ENCODE measurements at regions not wholly inside any gene's neighbourhood (a gene's known extent, or its start where the extent isn't known, plus 50 kb on each side); places are given as distances from the start of the nearest gene placed in this dataset.
"Not testable (repeated sequence)": the region's sequence is repeated elsewhere in the genome, so short reads cannot be mapped to it uniquely, and the experiment has no call there.

DNA sequence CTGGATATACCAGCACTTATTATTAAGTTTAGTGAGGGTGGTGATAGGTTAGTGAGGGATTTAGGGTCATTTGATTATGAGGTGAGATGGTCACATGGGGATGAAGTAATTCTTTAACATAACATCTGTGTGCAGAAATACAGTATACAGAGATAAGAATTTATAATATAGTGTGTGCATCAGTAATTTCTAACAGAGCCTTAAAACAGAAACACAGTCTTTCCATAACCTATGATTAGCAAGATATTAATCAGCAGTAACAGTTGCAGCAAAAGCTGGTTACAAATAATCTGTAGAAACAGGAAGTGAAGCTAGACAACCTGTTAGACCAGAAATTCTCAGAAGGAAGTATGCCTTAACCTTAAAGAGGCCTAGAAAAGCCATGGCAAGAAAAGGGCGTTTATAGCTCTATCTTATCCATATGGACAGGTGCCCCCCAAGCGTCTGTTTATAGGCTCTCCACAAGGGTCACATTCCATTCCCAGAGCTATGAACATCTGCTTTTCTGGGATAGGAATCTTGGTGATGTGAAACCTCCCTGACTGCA, 112.5 kb upstream of the WSB1 start:
- not testable (repeated sequence) for H3K4me3 ChIP-seq (ENCODE audit: low read depth in 1 of 2, low read length in 2 of 2); H3K36me3 ChIP-seq (ENCODE audit: insufficient read depth, low read length); H3K27ac ChIP-seq (ENCODE audit: low read depth, low read length); H3K4me1 ChIP-seq (ENCODE audit: insufficient read depth, low read length); H3K9ac ChIP-seq (ENCODE audit: low read length); H3K27me3 ChIP-seq (ENCODE audit: control insufficient read depth in 1 of 2, insufficient read depth in 2 of 2, low read length in 2 of 2); H3K9me3 ChIP-seq (ENCODE audit: low read length)

GRCh38 chr17:27181935-27182334, 112.0 kb upstream of the WSB1 start:
- Histone ChIP-seq H3K4me3 (ENCODE audit: low read depth in 1 of 2, low read length in 2 of 2) (no peak overlapping the region), H3K9ac (ENCODE audit: low read length) (no peak overlapping the region), H3K36me3 (ENCODE audit: insufficient read depth, low read length) (no peaks in the 10 kb centered on the region), H3K4me1 (ENCODE audit: insufficient read depth, low read length) (no peaks in the 10 kb centered on the region), H3K9me3 (ENCODE audit: low read length) (no peaks in the 10 kb centered on the region), H3K27me3 (ENCODE audit: control insufficient read depth in 1 of 2, insufficient read depth in 2 of 2, low read length in 2 of 2) (no peaks in the 10 kb centered on the region), H3K27ac (ENCODE audit: low read depth, low read length) (no peak overlapping the region)

- not testable (repeated sequence) for H3K36me3 ChIP-seq (ENCODE audit: insufficient read depth, low read length); H3K27ac ChIP-seq (ENCODE audit: low read depth, low read length); H3K9ac ChIP-seq (ENCODE audit: low read length); H3K4me1 ChIP-seq (ENCODE audit: insufficient read depth, low read length); H3K4me3 ChIP-seq (ENCODE audit: low read depth in 1 of 2, low read length in 2 of 2); H3K9me3 ChIP-seq (ENCODE audit: low read length); H3K27me3 ChIP-seq (ENCODE audit: control insufficient read depth in 1 of 2, insufficient read depth in 2 of 2, low read length in 2 of 2)
Observed at GRCh38 chr17:27197505-27197904, 96.4 kb upstream of the WSB1 start.

GRCh38 chr17:27199948-27200347, 94.0 kb upstream of the WSB1 start:
- H3K27me3 ChIP-seq (ENCODE audit: control insufficient read depth in 1 of 2, insufficient read depth in 2 of 2, low read length in 2 of 2), result no peaks in the 10 kb centered on the region
- H3K4me1 ChIP-seq (ENCODE audit: insufficient read depth, low read length), result no peaks in the 10 kb centered on the region
- no peak overlapping the region for H3K9ac ChIP-seq (ENCODE audit: low read length)
- H3K36me3 ChIP-seq (ENCODE audit: insufficient read depth, low read length), result no peaks in the 10 kb centered on the region
- no peak overlapping the region for H3K27ac ChIP-seq (ENCODE audit: low read depth, low read length)
- H3K4me3 ChIP-seq (ENCODE audit: low read depth in 1 of 2, low read length in 2 of 2), result no peak overlapping the region
- no peaks in the 10 kb centered on the region for H3K9me3 ChIP-seq (ENCODE audit: low read length)

GRCh38 chr17:27200476-27200875, 93.4 kb upstream of the WSB1 start:
- no peak overlapping the region for H3K9ac ChIP-seq (ENCODE audit: low read length)
- H3K27me3 ChIP-seq (ENCODE audit: control insufficient read depth in 1 of 2, insufficient read depth in 2 of 2, low read length in 2 of 2), result no peaks in the 10 kb centered on the region
- H3K27ac ChIP-seq (ENCODE audit: low read depth, low read length), result no peak overlapping the region
- H3K36me3 ChIP-seq (ENCODE audit: insufficient read depth, low read length), result no peaks in the 10 kb centered on the region
- H3K9me3 ChIP-seq (ENCODE audit: low read length), result no peaks in the 10 kb centered on the region
- H3K4me1 ChIP-seq (ENCODE audit: insufficient read depth, low read length), result no peaks in the 10 kb centered on the region
- no peak overlapping the region for H3K4me3 ChIP-seq (ENCODE audit: low read depth in 1 of 2, low read length in 2 of 2)

DNA sequence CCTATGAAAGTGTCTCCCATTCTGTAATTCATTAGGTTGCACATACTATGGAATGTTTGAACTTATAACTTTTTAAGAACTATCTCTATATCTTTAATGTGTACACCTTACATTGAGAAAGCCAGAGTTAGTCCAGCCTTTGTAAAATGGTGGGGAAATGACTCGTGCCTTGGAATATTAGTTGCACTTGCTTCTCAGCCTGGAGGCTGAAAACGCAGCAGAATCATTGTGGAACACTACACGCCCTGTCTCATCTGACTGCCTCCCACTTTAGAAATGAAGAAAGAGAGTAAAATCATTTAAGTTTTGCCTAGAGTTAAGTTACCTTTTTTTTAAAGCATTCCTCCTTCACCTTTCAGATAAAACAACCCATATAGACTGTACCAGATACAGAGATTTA, 90.7 kb upstream of the WSB1 start:
- Histone ChIP-seq H3K36me3 (ENCODE audit: insufficient read depth, low read length) (no peaks in the 10 kb centered on the region), H3K27me3 (ENCODE audit: control insufficient read depth in 1 of 2, insufficient read depth in 2 of 2, low read length in 2 of 2) (no peaks in the 10 kb centered on the region), H3K9me3 (ENCODE audit: low read length) (no peaks in the 10 kb centered on the region), H3K9ac (ENCODE audit: low read length) (no peak overlapping the region), H3K4me3 (ENCODE audit: low read depth in 1 of 2, low read length in 2 of 2) (no peak overlapping the region), H3K27ac (ENCODE audit: low read depth, low read length) (no peak overlapping the region), H3K4me1 (ENCODE audit: insufficient read depth, low read length) (no peaks in the 10 kb centered on the region)

- Histone ChIP-seq H3K36me3 (ENCODE audit: insufficient read depth, low read length) (no peaks in the 10 kb centered on the region), H3K9me3 (ENCODE audit: low read length) (no peaks in the 10 kb centered on the region), H3K4me1 (ENCODE audit: insufficient read depth, low read length) (no peaks in the 10 kb centered on the region), H3K4me3 (ENCODE audit: low read depth in 1 of 2, low read length in 2 of 2) (no peak overlapping the region), H3K27ac (ENCODE audit: low read depth, low read length) (no peak overlapping the region), H3K27me3 (ENCODE audit: control insufficient read depth in 1 of 2, insufficient read depth in 2 of 2, low read length in 2 of 2) (no peaks in the 10 kb centered on the region), H3K9ac (ENCODE audit: low read length) (no peak overlapping the region)
Observed at GRCh38 chr17:27206447-27206846, 87.5 kb upstream of the WSB1 start.

DNA sequence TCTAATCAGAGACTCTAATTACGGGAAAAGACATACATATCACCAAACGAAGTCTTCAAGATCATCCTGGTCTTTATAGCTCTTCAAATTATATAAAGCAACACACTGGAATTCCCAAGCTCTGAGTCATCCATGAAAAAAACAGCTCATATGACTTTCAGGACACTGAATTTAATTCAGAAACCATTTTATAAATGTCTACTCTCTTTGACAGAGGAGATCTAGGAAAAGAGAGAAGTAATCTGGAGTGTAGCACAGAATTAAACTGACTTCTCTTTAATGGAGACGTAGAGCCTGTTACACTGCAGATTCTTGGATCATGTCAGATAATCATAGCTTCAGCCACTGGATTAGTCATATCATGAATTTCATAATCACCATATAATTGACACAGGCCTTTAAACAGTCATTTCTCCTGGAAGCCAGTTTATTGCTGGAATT, 86.8 kb upstream of the WSB1 start:
- Histone ChIP-seq H3K4me1 (ENCODE audit: insufficient read depth, low read length) (no peaks in the 10 kb centered on the region), H3K9ac (ENCODE audit: low read length) (no peak overlapping the region), H3K36me3 (ENCODE audit: insufficient read depth, low read length) (no peaks in the 10 kb centered on the region), H3K27ac (ENCODE audit: low read depth, low read length) (no peak overlapping the region), H3K27me3 (ENCODE audit: control insufficient read depth in 1 of 2, insufficient read depth in 2 of 2, low read length in 2 of 2) (no peaks in the 10 kb centered on the region), H3K4me3 (ENCODE audit: low read depth in 1 of 2, low read length in 2 of 2) (no peak overlapping the region), H3K9me3 (ENCODE audit: low read length) (no peaks in the 10 kb centered on the region)

DNA sequence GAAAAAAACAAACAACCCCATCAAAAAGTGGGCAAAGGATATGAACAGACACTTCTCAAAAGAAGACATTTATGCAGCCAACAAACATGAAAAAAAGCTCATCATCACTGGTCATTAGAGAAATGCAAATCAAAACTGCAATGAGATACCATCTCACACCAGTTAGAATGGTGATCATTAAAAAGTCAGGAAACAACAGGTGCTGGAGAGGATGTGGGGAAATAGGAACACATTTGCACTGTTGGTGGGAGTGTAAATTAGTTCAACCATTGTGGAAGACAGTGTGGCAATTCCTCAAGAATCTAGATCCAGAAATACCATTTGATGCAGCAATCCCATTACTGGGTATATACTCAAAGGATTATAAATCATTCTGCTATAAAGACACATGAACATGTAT, 85.5 kb upstream of the WSB1 start:
- not testable (repeated sequence) for H3K9me3 ChIP-seq (ENCODE audit: low read length); H3K36me3 ChIP-seq (ENCODE audit: insufficient read depth, low read length); H3K4me1 ChIP-seq (ENCODE audit: insufficient read depth, low read length); H3K9ac ChIP-seq (ENCODE audit: low read length); H3K4me3 ChIP-seq (ENCODE audit: low read depth in 1 of 2, low read length in 2 of 2); H3K27ac ChIP-seq (ENCODE audit: low read depth, low read length); H3K27me3 ChIP-seq (ENCODE audit: control insufficient read depth in 1 of 2, insufficient read depth in 2 of 2, low read length in 2 of 2)

DNA sequence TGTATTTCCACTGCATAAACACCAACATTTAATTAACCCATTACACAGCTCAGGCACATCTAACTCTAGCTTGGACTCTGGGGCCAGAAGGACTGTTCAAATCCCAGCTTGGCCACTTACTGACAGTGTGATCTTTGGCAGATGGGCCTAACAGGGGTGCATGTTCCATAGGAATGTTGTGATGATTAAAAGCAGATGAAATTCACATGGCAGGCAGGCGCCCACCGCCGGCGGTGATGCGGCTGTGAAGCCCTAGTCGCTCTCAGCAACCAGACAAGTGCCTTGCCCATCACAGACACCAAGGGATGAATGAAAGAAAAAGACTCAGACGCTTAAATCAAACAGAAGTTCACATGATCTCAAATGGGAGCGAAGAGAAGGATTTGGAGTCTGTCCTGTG, 84.6 kb upstream of the WSB1 start:
- H3K36me3 ChIP-seq (ENCODE audit: insufficient read depth, low read length), result no peaks in the 10 kb centered on the region
- no peak overlapping the region for H3K27ac ChIP-seq (ENCODE audit: low read depth, low read length)
- no peak overlapping the region for H3K9ac ChIP-seq (ENCODE audit: low read length)
- H3K4me1 ChIP-seq (ENCODE audit: insufficient read depth, low read length), result no peaks in the 10 kb centered on the region
- no peak overlapping the region for H3K4me3 ChIP-seq (ENCODE audit: low read depth in 1 of 2, low read length in 2 of 2)
- H3K27me3 ChIP-seq (ENCODE audit: control insufficient read depth in 1 of 2, insufficient read depth in 2 of 2, low read length in 2 of 2), result no peaks in the 10 kb centered on the region
- no peaks in the 10 kb centered on the region for H3K9me3 ChIP-seq (ENCODE audit: low read length)

- H3K9ac ChIP-seq (ENCODE audit: low read length); H3K4me3 ChIP-seq (ENCODE audit: low read depth in 1 of 2, low read length in 2 of 2); H3K9me3 ChIP-seq (ENCODE audit: low read length); H3K27ac ChIP-seq (ENCODE audit: low read depth, low read length); H3K4me1 ChIP-seq (ENCODE audit: insufficient read depth, low read length); H3K27me3 ChIP-seq (ENCODE audit: control insufficient read depth in 1 of 2, insufficient read depth in 2 of 2, low read length in 2 of 2); H3K36me3 ChIP-seq (ENCODE audit: insufficient read depth, low read length): not testable (repeated sequence)
Observed at GRCh38 chr17:27210809-27211208, 83.1 kb upstream of the WSB1 start.

GRCh38 chr17:27216836-27217235, 77.1 kb upstream of the WSB1 start:
- H3K4me1 ChIP-seq (ENCODE audit: insufficient read depth, low read length), result no peaks in the 10 kb centered on the region
- H3K27me3 ChIP-seq (ENCODE audit: control insufficient read depth in 1 of 2, insufficient read depth in 2 of 2, low read length in 2 of 2), result no peaks in the 10 kb centered on the region
- no peak overlapping the region for H3K27ac ChIP-seq (ENCODE audit: low read depth, low read length)
- no peak overlapping the region for H3K9ac ChIP-seq (ENCODE audit: low read length)
- H3K4me3 ChIP-seq (ENCODE audit: low read depth in 1 of 2, low read length in 2 of 2), result no peak overlapping the region
- H3K9me3 ChIP-seq (ENCODE audit: low read length), result no peaks in the 10 kb centered on the region
- no peaks in the 10 kb centered on the region for H3K36me3 ChIP-seq (ENCODE audit: insufficient read depth, low read length)

Data from muscle layer of colon (tissue), 2 donors.